Ascending aorta (tissue), 2 donors: ENCODE measurements at regions not wholly inside any gene's neighbourhood (a gene's known extent, or its start where the extent isn't known, plus 50 kb on each side); places are given as distances from the start of the nearest gene placed in this dataset.

Experiments used
- DNase-seq, 2 donors: peaks; one replicate each; pipeline ENCODE4 v3.0.0-alpha.2; 2019; ENCODE audit warnings: low spot score in 2 of 2
- H3K27ac ChIP-seq, 2 donors: fragments of 200-600 bp; sonication (generic); one replicate each; pipeline ENCODE4 v1.5.1; 2016 to 2017; ENCODE audit warnings: mild to moderate bottlenecking in 1 of 2
- H3K27me3 ChIP-seq: fragments of 200-600 bp; sonication (generic); one replicate; pipeline ENCODE4 v1.5.1; 2017
- H3K36me3 ChIP-seq, 2 donors: fragments of 200-600 bp; sonication (generic); one replicate each; pipeline ENCODE4 v1.5.1; 2016
- H3K4me1 ChIP-seq, 2 donors: fragments of 200-600 bp; sonication (generic); one replicate each; pipeline ENCODE4 v1.5.1; 2016 to 2017; ENCODE audit warnings: mild to moderate bottlenecking in 1 of 2
- H3K4me3 ChIP-seq, 2 donors: fragments of 200-600 bp; sonication (generic); one replicate each; pipeline ENCODE4 v1.5.1; 2016 to 2017; ENCODE audit warnings: mild to moderate bottlenecking in 1 of 2
- H3K9me3 ChIP-seq, 2 donors: fragments of 200-600 bp; sonication (generic); one replicate each; pipeline ENCODE4 v1.5.1; 2016
- CTCF ChIP-seq, 3 experiments: fragments of 200-600 bp in 2 of 3; fragments of 450-650 bp in 1 of 3; sonication (generic) in 2 of 3; IDR thresholded peaks; one replicate each; pipeline ENCODE4 v1.5.1; 2016 to 2019; ENCODE audit warnings: antibody characterized with exemption in 3 of 3, mild to moderate bottlenecking in 1 of 3, moderate library complexity in 1 of 3
- intact Hi-C: fragments of 100-400 bp; cut with DNase I; formaldehyde crosslinking; loops from one replicate; pipeline ENCODE4 v1.15.1; 2023

DNA sequence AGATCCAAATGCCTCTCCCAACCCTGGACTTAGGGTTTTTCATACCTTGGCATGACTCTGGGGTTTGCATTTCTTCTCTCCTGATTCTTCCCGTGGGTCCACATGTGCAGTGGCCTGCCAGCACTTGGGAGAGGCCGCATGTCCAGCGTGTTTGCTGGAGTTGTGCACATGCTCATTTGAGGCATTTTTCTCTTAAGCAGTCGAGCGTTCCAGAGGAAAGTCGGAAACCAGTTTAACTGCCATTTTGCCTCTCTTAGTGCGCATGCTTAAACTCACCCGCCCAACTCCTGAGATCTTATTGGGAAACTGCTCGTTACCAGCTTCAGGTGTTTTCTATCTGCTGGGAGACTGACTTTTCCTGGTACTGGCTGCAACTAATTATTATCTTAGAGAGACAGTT lies 888.4 kb upstream of the PHF14 start:
- Histone ChIP-seq H3K4me1 (no peaks in the 10 kb centered on the region), H3K4me3 (no peak overlapping the region), H3K27me3 (no peaks in the 10 kb centered on the region), H3K36me3 (no peaks in the 10 kb centered on the region), H3K9me3 (no peaks in the 10 kb centered on the region), H3K27ac (no peak overlapping the region)
- intact Hi-C loops, result no loop called here
- no peak for TF ChIP-seq CTCF (IDR thresholded peaks at IDR 0.05)
- no peak for DNase-seq

- Histone ChIP-seq H3K4me3 (no peak overlapping the region), H3K27me3 (no peaks in the 10 kb centered on the region), H3K9me3 (no peaks in the 10 kb centered on the region), H3K27ac (no peak overlapping the region), H3K4me1 (no peaks in the 10 kb centered on the region), H3K36me3 (no peaks in the 10 kb centered on the region)
- intact Hi-C loops, result no loop called here
- DNase-seq, result no peak
- no peak for TF ChIP-seq CTCF (IDR thresholded peaks at IDR 0.05)
Observed at GRCh38 chr7:10100572-10100971, 873.1 kb upstream of the PHF14 start.

GRCh38 chr7:10101351-10101750 lies 872.3 kb upstream of the PHF14 start:
- H3K9me3 ChIP-seq, result no peaks in the 10 kb centered on the region
- intact Hi-C loops, result no loop called here
- H3K27me3 ChIP-seq, result no peaks in the 10 kb centered on the region
- DNase-seq, result no peak
- H3K4me3 ChIP-seq, result no peak overlapping the region
- no peak overlapping the region for H3K27ac ChIP-seq
- H3K36me3 ChIP-seq, result no peaks in the 10 kb centered on the region
- H3K4me1 ChIP-seq, result no peaks in the 10 kb centered on the region
- no peak for TF ChIP-seq CTCF (IDR thresholded peaks at IDR 0.05)

DNA sequence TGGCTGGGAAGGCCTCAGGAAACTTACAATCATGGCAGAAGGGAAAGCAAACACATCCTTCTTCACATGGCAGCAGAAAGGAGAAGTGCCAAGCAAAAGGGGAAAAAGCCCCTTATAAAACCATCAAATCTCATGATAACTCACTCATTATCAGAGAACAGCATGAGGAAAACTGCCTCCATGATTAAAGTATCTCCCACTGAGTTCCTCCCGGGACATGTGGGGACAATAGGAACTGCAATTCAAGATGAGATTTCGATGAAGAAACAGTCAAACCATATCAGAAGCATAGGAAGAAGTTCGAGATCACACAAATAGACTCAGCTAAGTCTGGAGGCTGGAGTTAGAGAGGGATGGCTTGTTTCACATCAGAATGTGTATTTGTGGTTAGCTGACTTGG lies 869.4 kb upstream of the PHF14 start:
- Histone ChIP-seq H3K4me1 (no peaks in the 10 kb centered on the region), H3K27me3 (no peaks in the 10 kb centered on the region), H3K36me3 (no peaks in the 10 kb centered on the region), H3K9me3 (no peaks in the 10 kb centered on the region), H3K4me3 (no peak overlapping the region), H3K27ac (no peak overlapping the region)
- no peak for DNase-seq
- intact Hi-C loops, result no loop called here
- no peak for TF ChIP-seq CTCF (IDR thresholded peaks at IDR 0.05)

DNA sequence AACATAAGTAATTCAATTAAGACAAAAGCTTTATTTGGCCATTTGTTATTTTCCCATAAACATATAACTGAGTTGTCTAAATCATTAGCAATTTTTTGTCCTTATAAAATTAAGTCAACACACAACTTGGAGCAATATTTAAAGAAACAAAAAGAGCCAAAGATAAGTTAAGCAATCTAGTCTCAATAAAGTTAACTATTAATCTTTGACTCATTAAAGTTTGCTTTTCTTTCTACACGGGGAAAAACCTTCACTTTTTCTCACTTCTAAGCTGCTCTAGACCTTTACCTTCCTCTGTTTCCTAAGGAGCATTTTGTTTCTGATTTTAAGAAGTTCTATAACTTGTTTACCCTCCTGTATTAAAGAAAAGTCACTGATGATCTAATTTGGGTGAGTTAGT lies 867.1 kb upstream of the PHF14 start:
- no peak for DNase-seq

More for the DNA sequence above, 867.1 kb upstream of the PHF14 start:
- Histone ChIP-seq H3K36me3 (no peaks in the 10 kb centered on the region), H3K4me1 (no peaks in the 10 kb centered on the region), H3K27ac (no peak overlapping the region), H3K4me3 (no peak overlapping the region), H3K27me3 (no peaks in the 10 kb centered on the region), H3K9me3 (no peaks in the 10 kb centered on the region)
- intact Hi-C loops, result no loop called here
- no peak for TF ChIP-seq CTCF (IDR thresholded peaks at IDR 0.05)
